Keratinocyte (primary cell): ENCODE measurements at regions not wholly inside any gene's neighbourhood (a gene's known extent, or its start where the extent isn't known, plus 50 kb on each side); places are given as distances from the start of the nearest gene placed in this dataset.

Experiments used
- DNase-seq: peaks from one replicate; pipeline ENCODE4 v3.0.0-alpha.2; 2011; ENCODE audit warnings: low read depth, missing footprints, low spot score
- FAIRE-seq: peaks from 2 replicates; lab custom pipeline; 2011; peaks lifted over from hg19 to GRCh38; lab: Jason Lieb, UNC
- H2AFZ ChIP-seq: 2 replicates; pipeline ENCODE4 v1.6.0; 2012; ENCODE audit warnings: low read length, control low read depth, inconsistent platforms; ENCODE audit not compliant: control insufficient read depth
- H3K27ac ChIP-seq: 2 replicates; pipeline ENCODE4 v1.5.1; 2011; ENCODE audit warnings: low read length; ENCODE audit not compliant: control insufficient read depth, insufficient read depth
- H3K27me3 ChIP-seq: 3 replicates; pipeline ENCODE4 v1.6.0; 2011; ENCODE audit warnings: low read length; ENCODE audit not compliant: control insufficient read depth, insufficient read depth; ENCODE audit errors: extremely low read depth
- H3K36me3 ChIP-seq, 2 experiments: 2 replicates in 1 of 2; 3 replicates in 1 of 2; pipeline ENCODE4 v1.5.1; 2011; ENCODE audit warnings: low read length in 2 of 2, mild to moderate bottlenecking in 1 of 2; ENCODE audit not compliant: control insufficient read depth in 2 of 2, insufficient read depth in 2 of 2; ENCODE audit errors: extremely low read depth in 1 of 2
- H3K4me1 ChIP-seq: 3 replicates; pipeline ENCODE4 v1.5.1; 2011; ENCODE audit warnings: low read length; ENCODE audit not compliant: control insufficient read depth, insufficient read depth; ENCODE audit errors: extremely low read depth
- H3K4me2 ChIP-seq: 3 replicates; pipeline ENCODE4 v1.6.0; 2011; ENCODE audit warnings: low read depth, low read length; ENCODE audit not compliant: control insufficient read depth, insufficient read depth; ENCODE audit errors: extremely low read depth
- H3K4me3 ChIP-seq, 3 experiments: fragments of 200-600 bp in 1 of 3; sonication (generic) in 1 of 3; 2 replicates in 2 of 3; 3 replicates in 1 of 3; pipeline ENCODE4 v1.5.1; 2011 to 2016; ENCODE audit warnings: low read length in 3 of 3, mild to moderate bottlenecking in 3 of 3, control low read depth in 2 of 3, inconsistent platforms in 1 of 3, low read depth in 1 of 3, mixed read lengths in 1 of 3, mixed run types in 1 of 3, moderate library complexity in 1 of 3; ENCODE audit not compliant: control insufficient read depth in 2 of 3, insufficient read depth in 2 of 3; ENCODE audit errors: extremely low read depth in 1 of 3
- H3K79me2 ChIP-seq: 2 replicates; pipeline ENCODE4 v1.6.0; 2012; ENCODE audit warnings: low read length; ENCODE audit not compliant: control insufficient read depth, insufficient read depth
- H3K9ac ChIP-seq: 3 replicates; pipeline ENCODE4 v1.6.0; 2011; ENCODE audit warnings: low read length; ENCODE audit not compliant: control insufficient read depth, insufficient read depth; ENCODE audit errors: extremely low read depth
- H3K9me1 ChIP-seq: 3 replicates; pipeline ENCODE4 v1.6.0; 2011; ENCODE audit warnings: low read length; ENCODE audit not compliant: control insufficient read depth, insufficient read depth; ENCODE audit errors: extremely low read depth
- H3K9me3 ChIP-seq: 2 replicates; pipeline ENCODE4 v1.5.1; 2012; ENCODE audit warnings: low read depth, low read length; ENCODE audit not compliant: control insufficient read depth
- H4K20me1 ChIP-seq: 3 replicates; pipeline ENCODE4 v1.6.0; 2011; ENCODE audit warnings: low read length; ENCODE audit not compliant: control insufficient read depth, insufficient read depth; ENCODE audit errors: extremely low read depth
- EZH2 ChIP-seq: IDR thresholded peaks from one replicate; pipeline ENCODE4 v1.6.1; 2012; ENCODE audit warnings: inconsistent platforms, mild to moderate bottlenecking, low read length, moderate library complexity
- dilution Hi-C: fragments of 300-500 bp; cut with MboI; formaldehyde crosslinking; loops from one replicate; pipeline ENCODE4 v1.7.0; 2020; ENCODE audit warnings: low sequenced_read_pairs; ENCODE audit not compliant: extremely low pct_ligation_motif_present
- TF ChIP-seq, protein P1 (sequence below), 3 experiments: IDR thresholded peaks in 1 of 3; conservative IDR thresholded peaks in 1 of 3; optimal IDR thresholded peaks in 1 of 3; 2 replicates in 2 of 3; 3 replicates in 1 of 3; pipeline versions ENCODE3 to v1.5.1; 2011; ENCODE audit warnings: low read length in 3 of 3, mild to moderate bottlenecking in 3 of 3, moderate library complexity in 2 of 3, control low read depth in 1 of 3, inconsistent platforms in 1 of 3; ENCODE audit not compliant: insufficient read depth in 2 of 3; ENCODE audit errors: extremely low read depth in 1 of 3

DNA sequence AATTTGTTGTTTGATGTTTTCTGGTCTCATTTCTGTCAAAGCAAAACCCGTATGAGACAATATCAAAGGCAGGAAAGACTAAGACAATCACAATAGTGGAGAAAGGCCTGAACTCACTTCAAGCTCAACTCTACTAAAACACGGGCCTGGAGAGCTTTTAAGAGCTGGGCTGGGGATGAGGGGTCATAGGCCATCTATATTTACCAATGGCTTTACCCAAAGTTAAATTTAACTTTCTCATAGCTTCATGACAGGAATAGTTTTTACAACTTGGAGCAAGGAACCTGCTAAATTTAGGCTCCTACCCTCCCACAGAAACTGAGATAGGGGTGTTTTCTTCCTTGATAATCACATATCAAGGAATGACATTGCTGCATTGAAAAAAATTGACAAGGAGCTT is 223.4 kb upstream of the CHORDC1 start:
- Histone ChIP-seq H3K9ac (no peak overlapping the region), H3K9me3 (no peaks in the 10 kb centered on the region), H2AFZ (no peak overlapping the region), H3K4me2 (no peak overlapping the region), H3K4me1 (no peaks in the 10 kb centered on the region), H3K27ac (no peak overlapping the region), H3K79me2 (no peaks in the 10 kb centered on the region), H3K27me3 (peaks cover 8% of the 10 kb centered on the region), H3K36me3 (no peaks in the 10 kb centered on the region), H4K20me1 (no peaks in the 10 kb centered on the region), H3K9me1 (no peaks in the 10 kb centered on the region), H3K4me3 (no peak overlapping the region)
- no peak for TF ChIP-seq EZH2
- TF ChIP-seq, protein P1, sequence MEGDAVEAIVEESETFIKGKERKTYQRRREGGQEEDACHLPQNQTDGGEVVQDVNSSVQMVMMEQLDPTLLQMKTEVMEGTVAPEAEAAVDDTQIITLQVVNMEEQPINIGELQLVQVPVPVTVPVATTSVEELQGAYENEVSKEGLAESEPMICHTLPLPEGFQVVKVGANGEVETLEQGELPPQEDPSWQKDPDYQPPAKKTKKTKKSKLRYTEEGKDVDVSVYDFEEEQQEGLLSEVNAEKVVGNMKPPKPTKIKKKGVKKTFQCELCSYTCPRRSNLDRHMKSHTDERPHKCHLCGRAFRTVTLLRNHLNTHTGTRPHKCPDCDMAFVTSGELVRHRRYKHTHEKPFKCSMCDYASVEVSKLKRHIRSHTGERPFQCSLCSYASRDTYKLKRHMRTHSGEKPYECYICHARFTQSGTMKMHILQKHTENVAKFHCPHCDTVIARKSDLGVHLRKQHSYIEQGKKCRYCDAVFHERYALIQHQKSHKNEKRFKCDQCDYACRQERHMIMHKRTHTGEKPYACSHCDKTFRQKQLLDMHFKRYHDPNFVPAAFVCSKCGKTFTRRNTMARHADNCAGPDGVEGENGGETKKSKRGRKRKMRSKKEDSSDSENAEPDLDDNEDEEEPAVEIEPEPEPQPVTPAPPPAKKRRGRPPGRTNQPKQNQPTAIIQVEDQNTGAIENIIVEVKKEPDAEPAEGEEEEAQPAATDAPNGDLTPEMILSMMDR (optimal IDR thresholded peaks at IDR 0.05 in 1 of 3, IDR thresholded peaks at IDR 0.05 in 1 of 3, conservative IDR thresholded peaks at IDR 0.05 in 1 of 3; ENCODE audit: extremely low read depth in 1 of 3, insufficient read depth in 2 of 3, low read length in 3 of 3): no peak
- dilution Hi-C loops: no loop called here
- DNase-seq (no peak), FAIRE-seq (no peak)

DNA sequence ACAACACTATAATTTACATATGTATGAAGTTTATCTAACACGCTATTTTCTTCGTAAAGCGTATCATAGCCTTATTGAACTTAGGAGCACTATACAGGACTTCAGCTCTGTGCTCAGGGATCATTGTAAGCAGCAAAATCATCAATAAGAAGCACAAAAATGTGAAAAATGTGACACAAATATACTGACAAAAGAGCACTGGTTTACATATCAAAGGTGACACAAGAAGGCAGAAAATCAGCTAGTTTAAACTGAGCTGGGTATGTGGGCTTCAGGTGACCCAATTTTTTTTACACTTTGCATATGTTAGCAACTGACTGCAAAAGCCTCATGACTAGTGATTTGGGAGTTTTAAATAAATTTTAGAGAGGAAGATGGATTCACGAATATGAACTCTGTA is 215.2 kb upstream of the CHORDC1 start:
- Histone ChIP-seq H3K4me2 (no peak overlapping the region), H3K9ac (no peak overlapping the region), H2AFZ (no peak overlapping the region), H3K4me3 (no peak overlapping the region), H3K9me1 (no peaks in the 10 kb centered on the region), H3K27me3 (no peaks in the 10 kb centered on the region), H3K79me2 (no peaks in the 10 kb centered on the region), H3K9me3 (no peaks in the 10 kb centered on the region), H3K4me1 (no peaks in the 10 kb centered on the region), H3K36me3 (no peaks in the 10 kb centered on the region), H3K27ac (no peak overlapping the region), H4K20me1 (no peaks in the 10 kb centered on the region)
- FAIRE-seq: no peak
- dilution Hi-C loops: no loop called here
- TF ChIP-seq, protein P1 (optimal IDR thresholded peaks at IDR 0.05 in 1 of 3, IDR thresholded peaks at IDR 0.05 in 1 of 3, conservative IDR thresholded peaks at IDR 0.05 in 1 of 3; ENCODE audit: extremely low read depth in 1 of 3, insufficient read depth in 2 of 3, low read length in 3 of 3): no peak
- no peak for TF ChIP-seq EZH2
- no peak for DNase-seq
